Suppressor macrophage treated with lipopolysaccharide for 1 hour (primary cell): ENCODE measurements at regions not wholly inside any gene's neighbourhood (a gene's known extent, or its start where the extent isn't known, plus 50 kb on each side); places are given as distances from the start of the nearest gene placed in this dataset.
A peak's percentile ranks its signal among the peaks of the same experiment; 100 is the strongest.

ENCODE experiments used
- DNase-seq, 3 donors: peaks; one replicate each; pipeline ENCODE4 v3.0.0-alpha.2; 2020 to 2022

GRCh38 chr14:98564006-98564405 is 708.0 kb downstream of the BCL11B start:
- no peak for DNase-seq

GRCh38 chr14:98564541-98564940 is 707.5 kb downstream of the BCL11B start:
- DNase-seq = no peak

GRCh38 chr14:98571104-98571503 is 700.9 kb downstream of the BCL11B start:
- no peak for DNase-seq

DNA sequence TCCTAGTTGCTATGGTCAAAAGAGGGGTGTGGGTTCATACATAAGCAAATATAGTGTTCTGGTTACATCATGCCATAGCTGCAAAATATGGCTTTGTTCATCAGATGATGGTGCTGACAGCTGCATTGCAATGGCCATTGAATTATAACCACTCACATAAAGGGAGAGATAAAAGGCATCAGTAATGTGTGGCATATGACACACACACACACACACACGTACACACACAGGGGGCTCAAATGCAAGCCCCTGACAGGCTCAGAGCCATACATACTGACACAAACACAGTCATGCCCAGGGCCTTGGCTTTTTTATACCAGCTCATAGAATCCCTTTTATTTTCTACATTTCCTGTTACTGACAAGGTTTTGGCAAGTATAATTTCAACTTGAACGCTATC is 698.9 kb downstream of the BCL11B start:
- no peak for DNase-seq

- DNase-seq = no peak
Observed at GRCh38 chr14:98576463-98576862, 695.5 kb downstream of the BCL11B start.

DNA sequence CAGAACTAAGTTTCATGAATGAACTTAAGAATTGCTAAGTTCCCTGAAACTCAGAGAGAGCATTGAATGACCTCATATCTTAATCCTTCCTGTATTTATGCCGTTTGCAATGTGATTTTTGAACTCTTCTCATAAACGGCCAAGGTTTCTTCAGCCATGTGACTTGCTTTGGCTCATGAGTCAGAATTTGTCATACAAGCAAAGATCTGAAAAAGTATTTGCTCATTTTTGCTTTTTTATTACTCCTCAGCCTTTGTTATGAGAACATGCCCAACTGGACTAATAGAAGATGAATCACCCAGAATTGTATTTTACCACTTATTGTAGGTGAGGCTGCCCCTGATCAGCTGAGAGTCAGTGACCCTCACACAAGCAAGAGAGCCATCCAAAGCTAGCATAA is 693.8 kb downstream of the BCL11B start:
- peak in 2 of 3 donors; percentile 1 to 61 for DNase-seq

DNA sequence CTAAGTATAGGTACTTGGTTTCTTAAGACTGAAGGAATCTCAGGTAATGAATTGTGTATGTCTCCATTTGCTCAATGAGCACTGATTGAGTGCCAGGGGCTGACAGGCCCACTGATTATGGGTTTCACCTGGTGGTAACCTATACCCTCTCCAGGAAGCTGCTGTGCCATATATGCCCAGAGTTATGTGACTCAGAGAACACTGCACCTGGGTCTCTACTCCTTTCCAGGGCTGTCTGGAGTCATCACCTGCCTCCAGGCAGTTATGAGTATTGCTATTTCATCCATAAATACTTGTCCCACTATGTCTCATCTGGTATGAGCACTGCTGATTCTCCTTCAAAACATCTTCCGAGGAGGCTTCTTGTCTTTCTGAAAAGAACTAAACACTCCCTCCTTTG is 692.9 kb downstream of the BCL11B start:
- DNase-seq = no peak

GRCh38 chr14:98580131-98580678 is 691.8 kb downstream of the BCL11B start:
- no peak for DNase-seq

- no peak for DNase-seq
Observed at GRCh38 chr14:98582276-98582675, 689.7 kb downstream of the BCL11B start.

DNA sequence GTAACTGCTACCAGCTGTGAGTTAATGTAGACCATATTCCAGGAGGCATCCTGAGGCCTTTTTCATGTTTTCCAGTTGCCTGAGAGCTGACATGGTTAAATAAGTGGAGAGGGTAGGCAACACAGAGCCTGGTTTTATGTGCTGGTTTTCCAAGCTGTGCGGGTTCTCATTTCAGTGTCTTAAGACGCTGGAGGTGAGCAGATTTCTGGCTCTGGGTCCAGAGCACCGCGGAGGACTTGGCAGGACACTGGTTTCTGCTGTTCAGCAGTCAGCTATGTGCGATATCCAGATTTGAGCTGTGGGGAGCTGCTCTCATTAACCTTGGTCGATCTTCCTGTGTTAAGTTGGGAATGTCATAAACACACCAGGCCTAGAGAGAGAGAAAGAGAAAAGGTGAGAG is 680.8 kb downstream of the BCL11B start:
- no peak for DNase-seq

GRCh38 chr14:98592611-98593170 is 679.3 kb downstream of the BCL11B start:
- DNase-seq = no peak

DNA sequence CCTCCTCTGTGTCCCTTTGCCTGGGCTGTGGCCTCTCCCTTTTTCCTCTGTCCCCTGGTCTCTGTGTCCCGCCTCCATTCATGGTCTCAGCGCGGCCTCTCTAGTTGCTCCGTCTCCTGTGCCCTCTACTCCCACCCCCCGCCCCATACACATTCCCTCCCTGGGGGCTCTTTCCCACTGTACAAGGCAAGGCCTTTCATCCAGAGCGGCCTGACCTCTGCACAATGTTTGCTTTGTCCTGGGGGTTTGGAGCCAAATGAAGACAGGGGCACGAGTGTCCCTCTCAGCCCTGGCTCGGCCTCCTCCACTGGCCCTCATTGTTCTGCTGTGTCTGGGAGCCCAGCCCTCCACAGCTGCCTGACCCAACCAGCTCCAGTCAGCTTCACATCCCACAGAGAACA is 678.6 kb downstream of the BCL11B start:
- DNase-seq = no peak

GRCh38 chr14:98594156-98594555 is 677.8 kb downstream of the BCL11B start:
- DNase-seq = no peak

DNA sequence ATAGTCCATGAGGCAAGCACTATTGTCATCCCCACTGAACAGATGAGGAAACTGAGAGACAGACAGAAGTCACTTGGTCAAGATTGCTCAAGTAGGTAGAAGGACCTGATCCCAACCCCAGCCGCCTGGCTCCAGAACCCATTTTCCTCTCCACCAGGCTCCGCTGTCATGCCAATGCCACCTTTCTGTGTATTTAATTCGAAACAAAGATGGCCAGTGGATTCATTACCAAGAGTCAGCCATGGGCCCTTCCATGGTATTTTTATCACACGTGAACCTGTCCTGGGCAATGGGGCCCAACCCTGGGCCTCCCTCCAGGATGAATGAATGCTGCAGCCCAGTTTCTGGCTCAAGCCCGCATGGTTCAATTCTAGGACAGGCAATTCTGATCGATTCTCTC is 673.4 kb downstream of the BCL11B start:
- no peak for DNase-seq

- DNase-seq = no peak
Observed at GRCh38 chr14:98599082-98599481, 672.9 kb downstream of the BCL11B start.

DNA sequence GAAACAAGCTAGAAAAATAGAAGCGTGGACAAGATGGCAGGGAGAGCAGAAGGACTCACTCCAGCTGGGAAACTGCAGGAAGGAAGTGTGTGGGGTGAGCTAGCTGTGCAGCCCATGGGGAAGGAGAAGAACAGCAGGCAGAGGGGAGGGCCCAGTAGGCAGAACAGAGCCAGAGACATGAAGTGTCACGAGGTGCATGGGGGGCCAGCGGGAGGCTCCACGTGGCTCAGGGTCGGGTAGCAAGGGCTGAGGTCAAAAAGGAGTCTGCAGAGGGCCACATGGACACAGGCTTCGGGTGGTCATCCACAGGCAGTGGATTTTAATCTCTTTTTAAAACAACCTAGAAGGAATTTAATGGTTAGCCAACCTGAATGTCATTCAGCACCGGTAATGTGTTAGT is 669.0 kb downstream of the BCL11B start:
- DNase-seq = no peak

- DNase-seq = no peak
Observed at GRCh38 chr14:98605043-98605442, 667.0 kb downstream of the BCL11B start.

- no peak for DNase-seq
Observed at GRCh38 chr14:98606041-98606640, 665.9 kb downstream of the BCL11B start.

GRCh38 chr14:98606816-98607215 is 665.2 kb downstream of the BCL11B start:
- no peak for DNase-seq

- no peak for DNase-seq
Observed at GRCh38 chr14:98607341-98607910, 664.6 kb downstream of the BCL11B start.

GRCh38 chr14:98608071-98609060 is 663.6 kb downstream of the BCL11B start:
- no peak for DNase-seq

DNA sequence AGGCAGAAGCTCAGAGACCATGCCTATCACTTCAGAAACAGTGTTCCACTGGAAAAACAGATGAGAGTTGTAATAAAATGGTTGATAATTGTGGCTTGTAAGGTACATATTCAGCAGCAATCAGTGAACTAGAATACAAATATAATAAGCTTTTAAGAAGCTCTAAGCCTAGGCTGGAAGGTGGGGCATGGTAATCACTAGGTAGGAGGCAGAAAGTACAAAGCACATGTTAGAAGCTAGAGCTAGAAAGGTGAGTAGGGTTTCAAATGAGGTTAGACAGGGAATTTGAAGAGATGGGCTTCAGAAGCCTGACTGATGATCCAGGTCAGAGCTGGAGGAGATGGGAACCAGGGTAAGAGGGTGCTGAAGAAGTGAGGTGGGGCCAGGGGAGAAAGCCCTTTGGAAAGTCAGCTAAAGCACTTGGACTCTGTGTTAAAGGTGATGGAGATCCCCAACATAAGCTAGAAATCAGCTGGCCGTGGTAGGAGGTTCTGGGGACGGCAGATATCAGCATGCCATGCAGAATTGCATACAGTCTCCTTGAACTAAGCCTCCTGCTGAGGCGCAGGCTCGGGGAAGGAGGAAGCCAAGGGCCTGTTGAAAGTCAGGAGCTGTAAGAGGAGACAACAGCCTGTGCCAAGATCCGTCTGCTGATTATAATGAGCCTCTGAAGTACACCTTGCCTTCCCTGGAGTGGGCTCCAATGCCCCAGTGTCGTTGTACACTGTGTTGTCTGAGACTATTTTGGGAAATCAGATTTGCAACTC is 659.4 kb downstream of the BCL11B start:
- no peak for DNase-seq

DNA sequence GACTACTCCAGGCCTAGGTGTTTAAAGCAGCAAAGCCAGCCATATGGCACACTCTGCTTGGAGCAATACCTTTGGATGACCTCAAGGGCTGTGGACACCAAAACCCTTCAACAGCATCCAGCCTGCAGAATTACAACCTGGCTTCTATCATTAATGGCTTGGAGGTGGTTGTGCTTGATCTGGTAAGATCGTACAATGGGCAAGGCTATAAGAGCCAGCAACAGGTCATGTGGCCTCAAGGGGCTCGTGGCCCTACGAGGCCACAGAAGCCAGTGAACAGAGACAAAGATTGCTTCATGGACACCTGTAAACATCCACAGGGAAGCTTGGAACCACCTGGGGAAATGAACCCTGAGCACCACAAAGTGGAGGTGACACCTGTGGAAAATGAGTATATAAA is 657.3 kb downstream of the BCL11B start:
- DNase-seq = no peak
